IMR-90 (cell line): ENCODE measurements at regions not wholly inside any gene's neighbourhood (a gene's known extent, or its start where the extent isn't known, plus 50 kb on each side); places are given as distances from the start of the nearest gene placed in this dataset.

Source experiments
- ATAC-seq: fragments of 200-7000 bp; cut with Tn5 transposase; 2 replicates; pipeline ENCODE4 v1.9.1; 2020; ENCODE audit warnings: low read depth, mild to moderate bottlenecking, moderate library complexity
- BruUV-seq: library from RNA; stranded (reverse); fragments of 400-500 nt; replicated peaks from 2 replicates; lab custom pipeline; 2021; lab: Mats Ljungman, UMichigan
- CTCF ChIA-PET: fragments of 300-600 bp; formaldehyde crosslinking; extraction: SDS; loops from one replicate; lab custom pipeline; 2021; ENCODE audit warnings: antibody characterized with exemption; lab: Yijun Ruan, JAX
- POLR2A ChIA-PET: fragments of 300-600 bp; sonication (Branson Sonifier 250); formaldehyde crosslinking; loops from one replicate; lab custom pipeline; 2022; ENCODE audit warnings: antibody characterized with exemption; ENCODE audit not compliant: unreplicated experiment; lab: Charles Lee
- DNase-seq: peaks from one replicate; pipeline ENCODE4 v3.0.0; 2013
- H2AFZ ChIP-seq: replicated peaks from 2 replicates; pipeline ENCODE3; 2013; ENCODE audit warnings: low read length, mild to moderate bottlenecking; ENCODE audit not compliant: poor library complexity
- H2AK5ac ChIP-seq: 2 replicates; pipeline ENCODE4 v1.6.1; 2013; ENCODE audit warnings: low read depth, low read length, inconsistent platforms
- H2AK9ac ChIP-seq: replicated peaks from 2 replicates; pipeline ENCODE3; 2013; ENCODE audit warnings: mild to moderate bottlenecking, low read depth, low read length, moderate library complexity; ENCODE audit not compliant: poor library complexity
- H2BK120ac ChIP-seq: 2 replicates; pipeline ENCODE4 v1.6.1; 2013; ENCODE audit warnings: low read depth, low read length, inconsistent platforms
- H2BK15ac ChIP-seq: 3 replicates; pipeline ENCODE4 v1.6.1; 2013; ENCODE audit warnings: low read depth, low read length, inconsistent platforms
- H2BK20ac ChIP-seq: 2 replicates; pipeline ENCODE4 v1.6.1; 2013; ENCODE audit warnings: low read depth, mild to moderate bottlenecking, inconsistent platforms, low read length, moderate library complexity
- H2BK5ac ChIP-seq: 2 replicates; pipeline ENCODE4 v1.6.1; 2013; ENCODE audit warnings: mild to moderate bottlenecking, low read depth, low read length, inconsistent platforms; ENCODE audit not compliant: poor library complexity, severe bottlenecking
- H3K14ac ChIP-seq: replicated peaks from 2 replicates; pipeline ENCODE4 v1.6.1; 2013; ENCODE audit warnings: low read depth, low read length, inconsistent platforms
- H3K18ac ChIP-seq: 2 replicates; pipeline ENCODE4 v1.6.1; 2013; ENCODE audit warnings: low read depth, low read length, control low read depth
- H3K23ac ChIP-seq: 2 replicates; pipeline ENCODE4 v1.6.1; 2013; ENCODE audit warnings: low read depth, low read length, inconsistent platforms
- H3K27ac ChIP-seq: 2 replicates; pipeline ENCODE4 v1.5.1; 2013; ENCODE audit warnings: mild to moderate bottlenecking, control low read depth, low read length; ENCODE audit not compliant: insufficient read depth
- H3K27me3 ChIP-seq: 2 replicates; pipeline ENCODE4 v1.6.1; 2013; ENCODE audit warnings: low read length; ENCODE audit not compliant: control insufficient read depth, insufficient read depth
- H3K36me3 ChIP-seq: 2 replicates; pipeline ENCODE4 v1.6.1; 2013; ENCODE audit warnings: low read length, mixed read lengths; ENCODE audit not compliant: control insufficient read depth, insufficient read depth
- H3K4ac ChIP-seq: 2 replicates; pipeline ENCODE4 v1.6.1; 2013; ENCODE audit warnings: low read depth, low read length, inconsistent platforms
- H3K4me1 ChIP-seq: 2 replicates; pipeline ENCODE4 v1.6.1; 2013; ENCODE audit warnings: low read length, mixed read lengths; ENCODE audit not compliant: control insufficient read depth, insufficient read depth
- H3K4me2 ChIP-seq: 2 replicates; pipeline ENCODE4 v1.6.1; 2013; ENCODE audit warnings: low read depth, mild to moderate bottlenecking, control low read depth, low read length, moderate library complexity
- H3K4me3 ChIP-seq: 2 replicates; pipeline ENCODE4 v1.5.1; 2013; ENCODE audit warnings: low read depth, mild to moderate bottlenecking, control low read depth, low read length, moderate library complexity; ENCODE audit not compliant: insufficient read depth
- H3K56ac ChIP-seq: 2 replicates; pipeline ENCODE4 v1.6.1; 2013; ENCODE audit warnings: low read length, inconsistent platforms; ENCODE audit not compliant: insufficient read depth; ENCODE audit errors: extremely low read depth
- H3K79me1 ChIP-seq, 2 experiments: 2 replicates each; pipeline ENCODE4 v1.6.1; 2013; ENCODE audit warnings: low read length in 2 of 2, inconsistent platforms in 1 of 2, low read depth in 1 of 2
- H3K9ac ChIP-seq: 2 replicates; pipeline ENCODE4 v1.6.1; 2013; ENCODE audit warnings: low read depth, low read length, control low read depth
- H3K9me1 ChIP-seq: 2 replicates; pipeline ENCODE4 v1.6.1; 2013; ENCODE audit warnings: low read length, inconsistent platforms; ENCODE audit not compliant: insufficient read depth
- H3K9me3 ChIP-seq: 2 replicates; pipeline ENCODE4 v1.6.1; 2013; ENCODE audit warnings: low read length; ENCODE audit not compliant: control insufficient read depth, insufficient read depth
- H4K20me1 ChIP-seq: 2 replicates; pipeline ENCODE4 v1.6.1; 2013; ENCODE audit warnings: low read length, inconsistent platforms; ENCODE audit not compliant: insufficient read depth
- H4K5ac ChIP-seq: 2 replicates; pipeline ENCODE4 v1.6.1; 2013; ENCODE audit warnings: mild to moderate bottlenecking, low read depth, low read length, control low read depth
- H4K8ac ChIP-seq, 2 experiments: 2 replicates each; pipeline ENCODE4 v1.6.1; 2013; ENCODE audit warnings: low read depth in 2 of 2, low read length in 2 of 2, control low read depth in 1 of 2, inconsistent platforms in 1 of 2
- H4K91ac ChIP-seq: 2 replicates; pipeline ENCODE4 v1.6.1; 2013; ENCODE audit warnings: low read depth, low read length, inconsistent platforms; ENCODE audit not compliant: insufficient read depth
- SMC3 ChIP-seq: fragments of 150-350 bp; IDR thresholded peaks from 2 replicates; pipeline ENCODE4 v1.6.1; 2016; ENCODE audit warnings: low read depth, mild to moderate bottlenecking, antibody characterized with exemption, low read length, moderate library complexity
- WGBS, 2 experiments: methylation state at CpG; one replicate each; pipeline versions ENCODE4 v1.1.5 to v1.1.7; 2013; ENCODE audit warnings: missing lambda C conversion rate in 2 of 2; ENCODE audit not compliant: insufficient read length in 1 of 2; ENCODE audit errors: extremely low coverage in 2 of 2; 5-methylcytosine and 5-hydroxymethylcytosine counted together
- dilution Hi-C: fragments of 300-500 bp; cut with HindIII; formaldehyde crosslinking; loops from one replicate; pipeline ENCODE4 v1.14.3; 2018; ENCODE audit warnings: low sequenced_read_pairs; ENCODE audit not compliant: unreplicated experiment
- in situ Hi-C: fragments of 300-500 bp; cut with MboI; formaldehyde crosslinking; loops from 3 replicates; pipeline ENCODE4 v1.14.3; 2019; ENCODE audit warnings: low sequenced_read_pairs, inconsistent platforms, mixed read lengths
- intact Hi-C: fragments of 100-400 bp; cut with micrococcal nuclease; formaldehyde crosslinking; loops from 2 replicates; pipeline ENCODE4 v1.10.0; 2022

GRCh38 chr1:236334893-236335545 lies 53.3 kb upstream of the ERO1B start:
- Histone ChIP-seq H3K27ac (no peak overlapping the region), H4K20me1 (no peaks in the 10 kb centered on the region), H3K4ac (no peak overlapping the region), H2AFZ (no peak overlapping the region), H3K36me3 (no peaks in the 10 kb centered on the region), H3K27me3 (no peaks in the 10 kb centered on the region), H3K14ac (no peak overlapping the region), H3K23ac (no peak overlapping the region), H2BK15ac (no peak overlapping the region), H2AK9ac (no peak overlapping the region), H2AK5ac (no peak overlapping the region), H4K91ac (no peak overlapping the region), H3K4me3 (no peak overlapping the region), H3K4me1 (no peaks in the 10 kb centered on the region), H3K18ac (no peak overlapping the region), H3K9ac (no peak overlapping the region), H3K79me1 (no peaks in the 10 kb centered on the region), H3K4me2 (no peak overlapping the region), H3K56ac (no peak overlapping the region), H4K8ac (no peak overlapping the region), H4K5ac (no peak overlapping the region), H2BK120ac (no peak overlapping the region), H2BK20ac (no peak overlapping the region), H3K9me3 (no peaks in the 10 kb centered on the region), H3K9me1 (no peaks in the 10 kb centered on the region), H2BK5ac (no peak overlapping the region)
- 10% methylated on average over 2 of the region's 10 CpGs; no CpG with 5 or more reads in 1 of the 2 experiments for WGBS, 2 experiments
- TF ChIP-seq SMC3 = no peak
- ChIA-PET CTCF (interaction anchor here (0.6 to 0.8 kb wide), 2 partner anchors 96 to 137 kb away, joined by 3 to 4 read pairs; no protein-coding TSS in a partner anchor), POLR2A (no interaction called here)
- ATAC-seq (no peak), DNase-seq (no peak)
- intact Hi-C loops (no loop called here), dilution Hi-C loops (no loop called here), in situ Hi-C loops (no loop called here)
- no TSS peak for BruUV-seq
